ENCODE measurements at regions not wholly inside any gene's neighbourhood (a gene's known extent, or its start where the extent isn't known, plus 50 kb on each side); places are given as distances from the start of the nearest gene placed in this dataset.

DNA sequence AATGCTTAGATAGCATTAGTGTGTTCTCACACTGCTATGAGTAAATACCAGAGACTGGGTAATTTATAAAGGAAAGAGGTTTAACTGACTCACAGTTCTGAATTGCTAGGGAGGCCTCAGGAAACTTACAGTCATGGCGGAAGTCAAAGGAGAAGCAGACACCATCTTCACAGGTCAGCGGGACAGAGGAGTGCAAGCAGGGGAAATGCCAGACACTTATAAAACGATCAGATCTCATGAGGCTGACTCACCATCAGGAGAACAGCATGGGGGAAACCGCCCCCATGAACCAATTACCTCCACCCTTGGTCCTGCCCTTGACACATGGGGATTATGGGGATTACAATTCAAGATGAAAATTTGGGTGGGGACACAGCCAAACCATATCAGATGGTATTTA lies 381.5 kb upstream of the DPPA4 start:
- TF ChIP-seq, protein P1, sequence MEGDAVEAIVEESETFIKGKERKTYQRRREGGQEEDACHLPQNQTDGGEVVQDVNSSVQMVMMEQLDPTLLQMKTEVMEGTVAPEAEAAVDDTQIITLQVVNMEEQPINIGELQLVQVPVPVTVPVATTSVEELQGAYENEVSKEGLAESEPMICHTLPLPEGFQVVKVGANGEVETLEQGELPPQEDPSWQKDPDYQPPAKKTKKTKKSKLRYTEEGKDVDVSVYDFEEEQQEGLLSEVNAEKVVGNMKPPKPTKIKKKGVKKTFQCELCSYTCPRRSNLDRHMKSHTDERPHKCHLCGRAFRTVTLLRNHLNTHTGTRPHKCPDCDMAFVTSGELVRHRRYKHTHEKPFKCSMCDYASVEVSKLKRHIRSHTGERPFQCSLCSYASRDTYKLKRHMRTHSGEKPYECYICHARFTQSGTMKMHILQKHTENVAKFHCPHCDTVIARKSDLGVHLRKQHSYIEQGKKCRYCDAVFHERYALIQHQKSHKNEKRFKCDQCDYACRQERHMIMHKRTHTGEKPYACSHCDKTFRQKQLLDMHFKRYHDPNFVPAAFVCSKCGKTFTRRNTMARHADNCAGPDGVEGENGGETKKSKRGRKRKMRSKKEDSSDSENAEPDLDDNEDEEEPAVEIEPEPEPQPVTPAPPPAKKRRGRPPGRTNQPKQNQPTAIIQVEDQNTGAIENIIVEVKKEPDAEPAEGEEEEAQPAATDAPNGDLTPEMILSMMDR (IDR thresholded peaks at IDR 0.05; ENCODE audit: poor library complexity, severe bottlenecking) = no peak
- no peak for TF ChIP-seq EZH2 (IDR thresholded peaks at IDR 0.05; ENCODE audit: borderline replicate concordance, insufficient read depth, low read length, poor library complexity, severe bottlenecking)
